D721Med (cell line): ENCODE measurements at regions not wholly inside any gene's neighbourhood (a gene's known extent, or its start where the extent isn't known, plus 50 kb on each side); places are given as distances from the start of the nearest gene placed in this dataset.

Experiments
- DNase-seq: peaks from one replicate; pipeline ENCODE4 v3.0.0; 2011; ENCODE audit warnings: low spot score; ENCODE audit not compliant: insufficient read length
- FAIRE-seq: peaks from 2 replicates; lab custom pipeline; 2011; peaks lifted over from hg19 to GRCh38; lab: Jason Lieb, UNC
- TF ChIP-seq, protein P1 (sequence below): IDR thresholded peaks from 2 replicates; pipeline ENCODE4 v1.5.1; 2012; ENCODE audit warnings: mild to moderate bottlenecking, control low read depth; ENCODE audit not compliant: insufficient read depth; ENCODE audit errors: missing control alignments

DNA sequence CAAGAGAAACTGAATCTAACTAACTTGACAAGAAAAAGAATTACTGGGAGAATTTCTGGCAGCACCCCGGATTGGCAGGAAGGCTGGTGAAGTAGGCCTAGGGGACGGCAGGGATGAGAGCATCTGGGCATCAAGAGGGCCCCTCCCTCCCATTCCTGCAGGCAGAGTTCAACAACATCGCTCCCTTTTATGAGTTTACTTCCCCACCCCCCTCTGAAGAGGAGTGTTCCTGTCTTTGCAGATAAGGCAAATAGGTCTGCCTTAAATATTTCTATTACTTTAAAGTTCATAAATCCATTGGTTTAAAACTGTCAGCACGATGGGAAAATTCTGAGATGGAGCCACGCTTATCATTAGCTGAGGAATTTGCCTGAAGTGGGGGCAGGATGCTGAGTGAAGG is 168.7 kb downstream of the TBX5 start:
- no peak for FAIRE-seq
- TF ChIP-seq, protein P1, sequence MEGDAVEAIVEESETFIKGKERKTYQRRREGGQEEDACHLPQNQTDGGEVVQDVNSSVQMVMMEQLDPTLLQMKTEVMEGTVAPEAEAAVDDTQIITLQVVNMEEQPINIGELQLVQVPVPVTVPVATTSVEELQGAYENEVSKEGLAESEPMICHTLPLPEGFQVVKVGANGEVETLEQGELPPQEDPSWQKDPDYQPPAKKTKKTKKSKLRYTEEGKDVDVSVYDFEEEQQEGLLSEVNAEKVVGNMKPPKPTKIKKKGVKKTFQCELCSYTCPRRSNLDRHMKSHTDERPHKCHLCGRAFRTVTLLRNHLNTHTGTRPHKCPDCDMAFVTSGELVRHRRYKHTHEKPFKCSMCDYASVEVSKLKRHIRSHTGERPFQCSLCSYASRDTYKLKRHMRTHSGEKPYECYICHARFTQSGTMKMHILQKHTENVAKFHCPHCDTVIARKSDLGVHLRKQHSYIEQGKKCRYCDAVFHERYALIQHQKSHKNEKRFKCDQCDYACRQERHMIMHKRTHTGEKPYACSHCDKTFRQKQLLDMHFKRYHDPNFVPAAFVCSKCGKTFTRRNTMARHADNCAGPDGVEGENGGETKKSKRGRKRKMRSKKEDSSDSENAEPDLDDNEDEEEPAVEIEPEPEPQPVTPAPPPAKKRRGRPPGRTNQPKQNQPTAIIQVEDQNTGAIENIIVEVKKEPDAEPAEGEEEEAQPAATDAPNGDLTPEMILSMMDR, result no peak
- DNase-seq, result no peak

DNA sequence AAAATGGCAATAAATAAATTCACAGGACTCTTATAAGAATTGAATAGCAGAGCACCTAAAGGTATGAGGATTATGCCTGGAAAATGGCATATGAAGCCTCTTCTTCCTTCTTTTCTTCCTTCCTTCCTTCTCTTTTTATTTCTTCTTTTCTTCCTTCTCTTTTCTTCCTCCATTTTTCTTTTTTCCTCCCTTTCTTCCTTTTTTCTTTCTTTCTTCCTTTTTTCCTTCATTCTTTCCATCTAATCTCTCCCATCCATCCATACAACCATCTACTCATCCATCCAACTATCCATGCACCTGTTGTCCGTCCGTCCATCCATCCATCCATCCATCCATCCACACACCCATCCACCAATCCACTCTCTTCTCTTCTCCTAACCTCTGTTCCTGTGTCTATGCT is 173.8 kb downstream of the TBX5 start:
- TF ChIP-seq, protein P1, result no peak
- FAIRE-seq, result no peak
- DNase-seq, result no peak

DNA sequence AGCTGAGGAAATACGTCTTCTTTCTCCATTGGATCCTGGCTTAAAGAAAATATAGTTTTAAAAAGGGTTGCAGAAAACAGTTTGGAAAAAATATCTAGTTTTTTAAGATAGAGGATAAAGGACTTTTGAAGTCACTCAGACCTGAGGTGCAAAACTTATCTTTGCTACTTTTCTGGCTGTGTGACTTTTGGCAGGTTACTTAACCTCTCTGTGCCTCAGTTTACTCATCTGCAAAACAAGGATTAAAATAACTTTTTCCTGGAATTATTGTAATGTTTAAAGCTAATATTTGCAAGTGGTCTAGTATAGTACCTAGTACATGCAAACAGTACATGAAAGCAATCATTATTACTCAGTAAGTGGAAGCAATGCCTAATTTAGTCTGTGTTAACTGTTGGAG is 176.8 kb downstream of the TBX5 start:
- no peak for FAIRE-seq
- TF ChIP-seq, protein P1, result no peak
- no peak for DNase-seq

DNA sequence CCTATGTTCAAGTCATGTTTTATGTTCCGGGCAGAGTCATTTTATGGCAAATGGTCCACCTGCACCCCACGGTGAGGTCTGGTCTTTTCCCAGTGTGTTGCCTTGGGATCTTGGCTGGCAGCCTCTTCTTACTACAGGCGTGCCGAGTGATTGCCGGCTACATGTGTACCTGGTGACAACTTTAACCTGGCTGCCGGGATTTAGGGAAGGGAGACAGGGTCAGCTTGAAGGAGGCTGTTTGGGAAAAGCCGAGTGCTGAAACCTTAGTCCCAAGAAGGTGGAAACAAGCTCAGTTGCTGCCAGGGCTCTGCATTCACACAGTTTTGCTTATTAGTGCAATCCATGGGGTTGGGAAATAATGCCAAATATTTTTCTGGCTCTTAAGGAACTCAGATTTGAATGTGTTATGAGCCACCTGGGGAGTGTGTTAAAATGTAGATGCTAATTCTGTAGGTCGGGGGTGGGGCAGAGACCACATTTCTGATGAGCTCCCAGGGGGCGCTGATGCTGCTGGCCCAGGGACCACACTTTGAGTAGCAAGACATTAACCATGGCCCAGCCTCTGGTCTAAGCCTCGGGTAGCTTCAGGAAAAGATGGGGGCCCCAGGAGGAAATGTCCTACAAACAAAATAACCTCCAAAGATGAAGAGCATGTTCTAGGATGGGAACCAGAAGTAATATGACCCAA is 179.6 kb downstream of the TBX5 start:
- no peak for DNase-seq
- FAIRE-seq, result no peak
- TF ChIP-seq, protein P1, result no peak

DNA sequence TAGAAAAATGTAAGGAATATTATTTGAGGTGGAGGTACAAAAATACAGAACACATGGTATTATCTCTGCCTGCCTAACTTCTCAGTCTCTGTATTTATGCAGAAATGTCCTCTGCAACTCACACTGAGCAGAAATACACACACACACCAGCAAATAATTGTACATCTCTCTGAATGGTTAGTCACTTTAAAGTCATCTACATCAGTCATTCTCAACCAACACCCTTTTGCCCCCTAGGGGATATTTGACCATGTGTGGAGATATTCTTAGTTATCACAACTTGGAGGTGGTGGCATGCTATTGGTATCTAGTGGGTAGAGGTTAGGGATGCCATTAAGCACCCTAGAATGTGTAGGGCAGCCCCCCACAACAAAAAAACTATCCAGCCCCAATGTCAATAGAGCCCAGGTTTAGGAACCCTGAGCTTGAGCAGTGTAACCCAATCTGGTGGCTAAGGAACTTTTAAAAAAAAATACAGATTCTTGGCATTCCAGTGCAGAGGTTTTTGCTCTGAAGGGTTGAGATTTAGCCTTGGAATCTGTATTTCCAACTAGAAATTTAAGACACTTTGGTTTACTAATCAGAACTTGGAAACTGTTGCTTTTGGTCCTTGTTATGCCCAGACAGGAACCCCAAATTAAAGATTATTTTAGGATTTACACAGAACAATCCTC is 183.8 kb downstream of the TBX5 start:
- FAIRE-seq, result no peak
- no peak for DNase-seq
- TF ChIP-seq, protein P1, result no peak

GRCh38 chr12:114221136-114221833 is 184.7 kb downstream of the TBX5 start:
- TF ChIP-seq, protein P1, result no peak
- DNase-seq (no peak), FAIRE-seq (no peak)
